ENCODE measurements at regions not wholly inside any gene's neighbourhood (a gene's known extent, or its start where the extent isn't known, plus 50 kb on each side); places are given as distances from the start of the nearest gene placed in this dataset.
"Not testable (repeated sequence)": the region's sequence is repeated elsewhere in the genome, so short reads cannot be mapped to it uniquely, and the experiment has no call there.

DNA sequence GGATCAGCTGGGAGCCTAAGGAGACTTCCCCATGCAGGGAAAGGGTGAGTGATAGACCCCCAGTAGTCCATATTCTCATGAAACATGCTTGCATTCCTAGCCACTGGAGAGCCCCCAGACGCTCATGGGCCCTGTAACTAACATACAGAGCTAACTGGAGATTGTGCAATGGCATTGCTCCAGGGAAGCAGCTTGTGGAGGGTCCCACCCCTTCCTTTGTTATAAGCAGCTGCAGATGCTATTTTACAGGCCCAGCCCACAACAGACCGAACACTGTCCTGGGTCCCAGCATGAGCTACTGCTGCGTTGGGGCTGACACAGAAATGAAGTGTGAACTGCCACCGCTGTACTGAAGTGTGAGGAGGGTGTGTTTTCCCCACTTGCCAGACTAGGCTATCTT, 1465.7 kb upstream of the DIAPH2 start:
- in situ Hi-C loops (cut with HindIII; ENCODE audit: low pct_ligation_motif_present, low pct_unique_long_range_greater_than_20kb, low sequenced_read_pairs): no loop called here
- DNase-seq: no peak

DNA sequence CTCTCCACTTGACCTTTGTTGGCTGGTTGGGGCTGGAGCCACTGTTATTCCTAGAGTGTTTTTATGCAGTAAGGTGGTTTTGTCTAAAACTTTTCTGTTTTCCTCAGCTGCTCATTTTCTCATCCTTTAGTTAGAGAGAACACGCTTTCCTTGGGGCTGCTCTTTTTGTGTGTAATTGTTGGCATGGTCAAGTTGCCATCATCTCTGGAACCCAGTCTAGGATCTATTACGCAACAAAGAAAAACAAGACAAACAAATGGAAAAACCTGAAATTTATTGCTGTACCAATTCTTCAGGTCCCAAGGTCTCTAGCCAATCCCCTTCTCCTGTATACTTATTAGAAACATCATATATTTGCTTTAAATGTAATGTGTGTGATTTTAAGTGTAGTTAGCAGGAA, 1436.3 kb upstream of the DIAPH2 start:
- no peak for DNase-seq
- in situ Hi-C loops (cut with HindIII; ENCODE audit: low pct_ligation_motif_present, low pct_unique_long_range_greater_than_20kb, low sequenced_read_pairs): no loop called here

DNA sequence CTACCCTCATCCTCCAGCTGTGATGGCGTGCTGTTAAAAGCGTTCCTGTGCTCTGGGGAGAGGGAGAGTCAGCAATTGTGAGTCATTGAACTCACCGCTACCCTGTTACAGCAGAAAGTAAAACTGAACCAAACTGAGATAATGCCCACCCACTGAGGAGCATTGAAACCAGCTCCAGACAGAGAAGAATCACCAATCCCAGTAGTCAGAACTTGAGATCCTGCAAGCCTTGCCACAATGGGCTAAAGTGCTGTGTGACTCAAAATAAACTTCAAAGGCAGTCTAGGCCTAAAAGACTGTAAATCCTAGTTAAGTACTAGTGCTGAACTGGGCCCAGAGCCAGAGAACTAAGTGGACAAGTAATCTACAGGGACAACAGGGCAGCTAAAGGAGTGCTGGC, 1394.2 kb upstream of the DIAPH2 start:
- DNase-seq: no peak

DNA sequence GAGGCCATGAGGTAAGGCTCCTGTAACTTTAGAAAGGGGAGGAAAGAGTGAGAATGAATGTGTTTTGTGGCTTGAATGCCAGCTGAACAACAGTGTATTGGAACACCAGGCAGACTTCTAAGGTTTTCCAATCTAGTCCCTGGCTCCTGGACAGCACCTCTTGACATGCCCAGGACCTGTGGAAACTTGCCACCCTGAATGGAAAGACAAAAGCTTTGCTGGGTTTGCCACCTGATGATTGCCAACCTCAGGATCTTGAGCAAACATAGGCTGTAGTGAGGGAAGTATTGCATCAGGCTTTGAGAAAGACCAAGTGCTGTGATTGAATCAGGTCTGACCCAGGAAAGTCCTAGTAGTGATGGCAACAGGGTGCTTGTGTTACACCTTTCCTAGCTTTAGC, 1393.1 kb upstream of the DIAPH2 start:
- in situ Hi-C loops (cut with HindIII; ENCODE audit: low pct_ligation_motif_present, low pct_unique_long_range_greater_than_20kb, low sequenced_read_pairs): no loop called here
- no peak for DNase-seq

More for the DNA sequence above, 1394.2 kb upstream of the DIAPH2 start:
- in situ Hi-C loops (cut with HindIII; ENCODE audit: low pct_ligation_motif_present, low pct_unique_long_range_greater_than_20kb, low sequenced_read_pairs): no loop called here

DNA sequence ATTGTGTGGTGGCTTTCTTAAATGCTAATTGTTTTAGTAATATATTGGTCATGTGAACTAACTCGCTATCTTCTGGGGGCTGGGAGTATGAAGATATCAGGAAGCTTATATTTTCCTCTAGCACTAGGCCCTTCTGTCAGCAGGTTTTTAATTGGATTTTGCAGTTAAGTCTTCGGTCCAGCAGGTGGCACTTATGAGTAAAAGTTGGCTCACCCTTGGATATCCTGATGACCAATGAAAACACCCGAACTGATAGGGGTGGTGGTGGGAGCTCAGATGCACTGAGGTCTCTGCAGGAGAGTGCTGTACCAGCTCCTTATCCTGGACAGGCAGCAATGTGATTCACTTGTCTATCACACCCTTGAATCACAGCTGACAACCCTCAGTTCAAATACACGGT, 1365.8 kb upstream of the DIAPH2 start:
- peak; percentile 26 for DNase-seq

DNA sequence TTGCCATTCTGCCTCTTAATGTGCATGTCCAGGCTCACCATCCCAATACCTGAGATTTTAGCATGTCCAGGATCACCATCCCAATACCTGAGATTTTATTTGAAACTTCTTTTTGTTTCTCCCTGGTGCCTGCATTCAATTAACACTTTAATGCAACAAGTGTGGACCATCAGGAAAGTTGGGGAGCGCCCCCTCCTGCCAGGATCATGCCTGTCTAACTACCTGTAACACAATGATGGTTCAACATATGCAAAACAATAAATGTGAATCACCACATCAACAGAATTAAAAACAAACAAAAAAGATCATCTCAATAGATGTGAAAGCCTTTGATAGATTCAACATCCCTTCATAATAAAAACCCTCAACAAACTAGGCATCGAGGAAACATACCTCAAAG, 1359.5 kb upstream of the DIAPH2 start:
- no peak for DNase-seq
- in situ Hi-C loops (cut with HindIII; ENCODE audit: low pct_ligation_motif_present, low pct_unique_long_range_greater_than_20kb, low sequenced_read_pairs): no loop called here

More for the DNA sequence above, 1365.8 kb upstream of the DIAPH2 start:
- in situ Hi-C loops (cut with HindIII; ENCODE audit: low pct_ligation_motif_present, low pct_unique_long_range_greater_than_20kb, low sequenced_read_pairs): no loop called here

DNA sequence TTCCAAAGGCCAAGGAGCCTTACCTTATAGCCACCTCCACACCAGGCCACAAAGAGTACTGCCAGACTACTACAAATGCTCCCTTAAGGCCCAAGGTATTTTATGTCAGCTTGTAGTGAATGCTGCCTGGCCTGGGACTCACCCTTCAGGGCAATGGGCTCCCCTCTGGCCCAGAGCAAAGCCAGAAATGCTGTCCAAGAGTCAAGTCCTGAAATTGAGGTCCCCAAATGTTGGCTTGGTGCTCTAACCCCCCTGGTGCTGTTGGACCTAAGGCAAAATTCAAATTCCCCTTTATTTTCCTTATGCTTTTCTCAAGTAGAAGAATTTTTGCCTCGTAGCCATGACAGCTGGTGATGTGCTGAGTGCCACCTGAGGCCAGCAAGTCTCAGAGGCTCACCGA, 1354.3 kb upstream of the DIAPH2 start:
- no peak for DNase-seq
- in situ Hi-C loops (cut with HindIII; ENCODE audit: low pct_ligation_motif_present, low pct_unique_long_range_greater_than_20kb, low sequenced_read_pairs): no loop called here

DNA sequence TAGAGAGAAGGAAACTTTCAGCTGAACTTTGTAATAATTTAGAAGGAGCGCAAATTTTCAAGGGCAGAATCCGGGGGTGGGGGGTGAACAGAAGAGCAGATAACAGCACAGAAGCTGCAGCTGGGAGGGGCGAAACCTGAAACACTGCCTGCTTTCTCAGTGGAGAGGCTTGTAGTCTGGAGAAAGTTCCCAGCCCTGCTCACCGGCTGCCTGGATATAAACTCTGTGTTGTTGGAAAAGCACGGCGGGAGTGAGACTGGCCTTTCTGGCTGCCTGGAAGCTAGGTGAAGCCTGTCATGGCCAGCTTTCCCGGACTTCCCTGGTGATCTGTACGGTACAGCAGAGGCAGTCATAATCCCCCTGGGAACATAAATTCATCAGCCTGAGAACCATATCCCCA, 1352.1 kb upstream of the DIAPH2 start:
- no peak for DNase-seq
- in situ Hi-C loops (cut with HindIII; ENCODE audit: low pct_ligation_motif_present, low pct_unique_long_range_greater_than_20kb, low sequenced_read_pairs): no loop called here

DNA sequence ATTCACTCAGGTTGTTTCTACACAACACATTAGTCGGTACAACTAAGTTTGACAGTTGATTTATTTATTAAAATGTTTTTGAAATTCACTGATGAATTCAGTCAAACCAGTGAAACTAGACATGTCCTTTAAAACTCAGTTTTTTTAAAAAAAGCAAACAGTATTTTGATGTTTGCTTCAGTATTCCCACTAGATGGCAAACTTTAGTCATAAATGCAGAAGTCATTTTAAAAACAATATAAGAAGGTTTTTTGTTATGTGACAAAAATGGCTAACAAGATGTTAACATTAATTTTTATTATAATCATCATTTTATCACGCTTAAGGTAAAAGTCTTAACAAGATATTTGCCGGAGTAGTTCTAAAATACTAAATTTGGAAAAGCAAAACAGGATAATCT, 1337.8 kb upstream of the DIAPH2 start:
- in situ Hi-C loops (cut with HindIII; ENCODE audit: low pct_ligation_motif_present, low pct_unique_long_range_greater_than_20kb, low sequenced_read_pairs): no loop called here
- DNase-seq: peak; percentile 0

DNA sequence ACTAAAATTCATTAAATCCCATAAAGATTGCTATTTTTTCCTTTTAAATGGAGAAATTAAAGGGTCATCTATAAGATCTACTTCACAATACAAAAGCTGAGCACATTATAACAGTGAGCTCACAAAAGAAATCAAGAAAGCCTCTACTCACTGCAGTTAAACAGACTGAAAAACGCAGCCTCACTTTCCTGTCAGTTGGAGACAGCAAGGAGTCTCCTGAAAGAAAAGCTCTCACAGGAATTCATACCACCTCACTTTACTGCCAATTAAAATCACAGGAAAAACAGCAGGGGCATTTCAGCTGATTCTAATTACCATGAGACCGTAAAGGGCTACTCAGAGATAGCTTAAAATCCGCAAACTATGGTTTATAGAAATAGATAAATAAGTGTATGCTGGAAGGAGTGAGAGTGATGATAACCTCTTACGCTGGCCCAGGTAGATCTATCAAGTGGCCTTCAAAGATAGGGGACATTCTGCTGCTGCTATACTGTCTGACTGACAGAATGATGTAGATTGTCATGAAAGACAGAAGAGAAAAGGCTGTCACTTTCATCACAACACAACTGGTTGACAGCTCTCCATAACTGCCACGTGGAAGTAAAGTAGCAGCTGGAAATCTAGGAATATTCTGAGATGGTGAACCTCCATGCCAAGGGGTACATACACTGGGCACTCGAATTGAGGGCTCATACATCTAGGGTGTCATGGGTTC, 1333.7 kb upstream of the DIAPH2 start:
- in situ Hi-C loops (cut with HindIII; ENCODE audit: low pct_ligation_motif_present, low pct_unique_long_range_greater_than_20kb, low sequenced_read_pairs): no loop called here
- no peak for DNase-seq

DNA sequence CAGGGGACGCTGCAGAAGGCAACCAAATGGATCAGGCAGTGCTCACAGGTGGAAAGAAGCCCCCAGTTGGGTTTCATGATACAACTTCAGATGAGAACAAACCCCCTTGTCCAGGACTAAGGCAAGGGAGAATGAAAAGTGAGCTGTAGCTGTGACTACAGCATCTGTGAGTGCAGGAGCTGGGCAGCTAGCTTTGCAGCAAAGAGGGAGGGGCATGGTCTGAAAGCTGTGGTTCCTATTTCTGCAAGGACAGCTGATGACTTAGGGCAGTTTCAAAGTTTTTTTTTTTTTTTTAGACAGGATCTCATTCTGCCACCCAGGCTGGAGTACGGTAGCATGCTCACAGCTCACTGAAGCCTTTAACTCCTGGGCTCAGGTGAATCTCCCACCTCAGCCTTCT, 1317.4 kb upstream of the DIAPH2 start:
- DNase-seq: no peak
- in situ Hi-C loops (cut with HindIII; ENCODE audit: low pct_ligation_motif_present, low pct_unique_long_range_greater_than_20kb, low sequenced_read_pairs): no loop called here

DNA sequence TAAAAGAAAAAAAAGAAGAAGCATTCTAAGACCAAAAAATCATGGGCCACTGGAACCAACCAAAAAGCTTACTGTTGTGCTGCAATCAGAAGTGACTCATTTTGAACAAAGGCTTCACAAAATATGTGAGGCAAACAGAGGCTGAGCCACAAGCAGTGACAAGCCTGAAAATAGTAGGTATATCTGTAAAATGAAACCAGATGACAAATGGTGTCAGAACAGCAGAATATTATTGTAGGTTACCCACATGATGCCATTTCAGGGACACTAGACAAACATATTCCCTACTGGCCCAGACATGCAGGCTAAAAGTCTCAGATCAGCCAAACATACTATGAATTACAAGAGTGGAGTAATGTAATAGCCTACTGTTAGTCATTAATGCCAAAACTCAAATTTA, 1301.8 kb upstream of the DIAPH2 start:
- no peak for DNase-seq
- in situ Hi-C loops (cut with HindIII; ENCODE audit: low pct_ligation_motif_present, low pct_unique_long_range_greater_than_20kb, low sequenced_read_pairs): no loop called here

DNA sequence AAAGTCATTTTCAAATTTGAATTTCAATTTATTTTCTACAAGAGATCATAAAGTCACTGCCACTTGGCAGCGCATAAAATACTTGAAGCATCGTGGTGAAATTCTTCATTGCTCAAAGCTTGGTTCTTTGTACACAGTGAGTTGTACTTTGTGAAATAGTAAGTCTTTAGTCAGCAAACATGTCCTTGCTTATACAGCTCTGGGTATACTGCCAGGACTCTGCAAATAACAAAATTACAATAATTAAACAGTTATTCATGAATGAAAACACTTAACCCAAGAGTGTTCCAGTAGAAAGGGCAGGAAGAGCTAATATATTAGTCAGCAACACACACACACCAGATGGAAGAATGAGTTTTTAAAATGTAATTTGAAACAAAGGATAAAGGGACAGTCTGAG, 1300.9 kb upstream of the DIAPH2 start:
- in situ Hi-C loops (cut with HindIII; ENCODE audit: low pct_ligation_motif_present, low pct_unique_long_range_greater_than_20kb, low sequenced_read_pairs): no loop called here
- no peak for DNase-seq

DNA sequence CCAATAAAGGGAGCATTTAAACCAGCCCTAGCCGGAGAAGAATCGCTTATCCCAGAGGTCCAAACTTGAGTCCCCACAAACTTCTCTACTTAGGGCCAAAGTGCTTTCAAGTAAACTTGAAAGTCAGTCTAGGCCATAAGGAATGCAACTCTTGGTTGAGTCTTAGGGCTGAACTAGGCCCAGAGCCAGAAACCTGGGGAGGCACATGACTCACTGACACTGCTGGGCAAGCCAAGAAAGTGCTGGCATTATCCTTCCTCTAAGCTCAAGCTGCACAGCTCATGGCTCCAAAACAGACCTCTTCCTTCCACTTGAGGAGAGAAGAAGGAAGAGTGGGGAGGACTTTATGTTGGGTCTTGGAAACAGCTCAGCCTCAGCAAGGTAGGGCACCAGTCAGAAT, 1257.3 kb upstream of the DIAPH2 start:
- in situ Hi-C loops (cut with HindIII; ENCODE audit: low pct_ligation_motif_present, low pct_unique_long_range_greater_than_20kb, low sequenced_read_pairs): no loop called here
- peak; percentile 28 for DNase-seq

DNA sequence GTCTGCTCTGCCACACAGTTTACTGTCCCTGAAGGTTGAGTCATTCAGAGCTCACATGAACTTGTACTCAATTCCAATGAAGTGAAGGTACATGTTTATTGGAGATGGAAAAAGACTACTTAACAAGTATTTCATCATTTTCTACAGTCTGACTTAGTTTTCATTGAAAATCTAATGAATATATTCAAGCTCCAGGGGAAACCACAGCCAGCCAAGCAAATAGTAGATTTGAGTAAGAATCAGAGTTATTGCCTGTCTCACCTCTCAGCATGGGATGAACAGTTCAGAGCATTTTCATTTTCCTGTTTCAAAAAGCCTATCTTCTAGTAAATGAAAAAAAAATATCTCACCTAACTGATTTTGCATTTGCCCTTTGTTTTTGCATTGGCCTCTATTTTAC, 1249.4 kb upstream of the DIAPH2 start:
- in situ Hi-C loops (cut with HindIII; ENCODE audit: low pct_ligation_motif_present, low pct_unique_long_range_greater_than_20kb, low sequenced_read_pairs): no loop called here
- DNase-seq: no peak

DNA sequence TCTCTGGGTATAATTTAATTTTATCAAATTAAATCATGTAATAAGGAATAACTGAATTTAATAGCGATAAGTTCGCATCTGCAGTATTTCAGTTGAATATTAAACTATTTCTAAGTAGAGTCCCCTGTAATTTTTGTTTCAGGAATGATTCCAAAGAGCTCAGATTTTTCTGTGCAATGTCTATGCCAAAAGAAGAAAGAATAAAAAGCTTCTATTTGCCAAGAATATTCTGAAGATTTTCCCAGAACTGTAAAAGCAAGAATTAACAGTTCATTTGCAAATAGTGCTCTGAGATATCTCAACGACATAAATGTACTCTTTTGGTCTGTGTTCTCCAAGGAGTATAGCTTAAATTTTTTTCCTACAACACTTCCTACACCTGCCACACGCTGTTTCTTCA, 1242.8 kb upstream of the DIAPH2 start:
- DNase-seq: no peak
- in situ Hi-C loops (cut with HindIII; ENCODE audit: low pct_ligation_motif_present, low pct_unique_long_range_greater_than_20kb, low sequenced_read_pairs): no loop called here

DNA sequence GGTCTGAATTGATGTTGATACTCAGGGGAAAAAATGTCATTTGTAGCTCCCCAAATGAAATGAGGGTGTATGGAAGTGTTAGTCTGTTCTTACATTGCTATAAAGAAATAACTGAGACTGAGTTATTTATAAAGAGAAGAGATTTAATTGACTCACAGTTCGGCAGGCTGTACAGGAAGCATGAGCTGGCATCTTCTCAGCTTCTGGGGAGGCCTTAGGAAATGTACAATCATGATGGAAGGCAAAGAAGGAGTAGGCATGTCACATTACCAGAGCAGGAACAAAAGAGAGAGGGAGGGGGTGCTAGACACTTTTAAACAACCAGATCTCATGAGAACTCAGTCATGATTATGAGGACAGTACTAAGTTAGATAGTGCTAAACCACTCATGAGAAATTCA, 1199.9 kb upstream of the DIAPH2 start:
- in situ Hi-C loops (cut with HindIII; ENCODE audit: low pct_ligation_motif_present, low pct_unique_long_range_greater_than_20kb, low sequenced_read_pairs): no loop called here

DNA sequence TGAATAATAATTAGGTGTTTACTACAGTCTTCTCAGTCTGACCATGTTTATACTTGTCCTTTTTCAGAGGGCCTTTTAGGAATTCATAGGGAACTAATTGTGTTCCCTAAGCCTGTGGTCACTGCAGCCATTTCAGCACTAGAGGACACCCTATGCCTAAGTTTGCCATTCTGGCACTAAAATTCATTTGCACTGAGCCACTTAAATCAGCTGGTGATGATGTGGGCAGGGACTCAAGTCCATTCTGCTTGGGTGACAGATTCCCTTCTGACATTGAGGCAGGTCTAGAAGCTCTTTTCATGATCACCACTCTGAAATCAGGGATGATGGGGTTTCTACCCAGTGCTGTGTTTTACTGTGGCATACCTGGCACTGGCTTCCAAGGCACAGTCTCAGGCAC, 1178.9 kb upstream of the DIAPH2 start:
- in situ Hi-C loops (cut with HindIII; ENCODE audit: low pct_ligation_motif_present, low pct_unique_long_range_greater_than_20kb, low sequenced_read_pairs): no loop called here
- DNase-seq: no peak

More for the DNA sequence above, 1199.9 kb upstream of the DIAPH2 start:
- no peak for DNase-seq

DNA sequence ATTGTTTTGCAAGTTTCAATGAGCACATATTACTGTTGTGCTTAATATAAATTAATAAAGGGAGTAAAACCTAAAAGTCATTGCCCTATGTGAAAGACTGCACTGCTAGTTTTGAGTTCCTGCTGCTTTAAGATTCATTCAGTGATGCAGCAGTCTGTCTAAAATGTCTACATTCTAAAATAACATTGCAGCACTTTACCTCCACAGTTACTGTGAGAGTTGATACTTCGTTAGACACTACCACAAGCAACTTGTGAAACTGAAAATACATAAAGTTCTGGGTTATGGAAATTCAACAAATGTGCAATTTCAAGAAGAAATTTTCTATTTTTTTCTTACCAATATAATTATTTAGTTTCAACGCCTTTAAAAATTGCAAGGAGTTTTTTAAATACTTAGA, 1175.2 kb upstream of the DIAPH2 start:
- in situ Hi-C loops (cut with HindIII; ENCODE audit: low pct_ligation_motif_present, low pct_unique_long_range_greater_than_20kb, low sequenced_read_pairs): no loop called here
- no peak for DNase-seq

DNA sequence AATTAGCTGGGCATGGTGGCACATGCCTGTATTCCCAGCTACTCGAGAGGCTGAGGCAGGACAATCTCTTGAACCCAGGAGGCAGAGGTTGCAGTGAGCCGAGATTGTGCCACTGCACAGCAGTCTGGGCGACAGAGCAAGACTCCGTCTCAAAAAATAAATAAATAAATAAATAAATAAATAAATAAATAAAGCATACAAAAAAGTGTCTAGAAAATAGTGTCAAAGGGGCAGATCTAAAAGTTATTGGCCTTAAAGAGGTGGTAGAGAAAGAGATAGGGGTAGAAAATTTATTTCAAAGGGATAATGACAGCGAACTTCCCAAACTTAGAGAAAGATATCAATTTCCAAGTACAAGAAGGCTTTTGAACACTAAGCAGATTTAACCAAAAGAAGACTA, 1160.6 kb upstream of the DIAPH2 start:
- DNase-seq; in situ Hi-C loops (cut with HindIII; ENCODE audit: low pct_ligation_motif_present, low pct_unique_long_range_greater_than_20kb, low sequenced_read_pairs): not testable (repeated sequence)

DNA sequence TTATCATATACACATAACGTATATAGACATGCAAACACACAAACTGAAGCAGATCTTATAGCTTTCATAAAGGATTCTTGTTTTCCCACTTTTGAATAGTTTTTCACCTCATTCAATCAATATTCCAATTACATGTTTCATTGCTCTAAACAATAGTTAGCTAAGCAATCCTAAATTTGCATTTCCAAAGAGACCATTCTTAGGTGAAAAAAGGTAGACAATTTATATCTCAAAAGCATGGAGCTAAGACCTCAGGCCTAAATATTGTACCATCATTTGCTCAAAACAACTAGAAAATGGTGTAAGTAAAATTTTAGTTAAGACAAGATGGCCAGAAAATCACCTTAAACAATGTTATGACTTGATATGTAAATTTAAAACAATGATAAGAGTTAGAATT, 1148.5 kb upstream of the DIAPH2 start:
- in situ Hi-C loops (cut with HindIII; ENCODE audit: low pct_ligation_motif_present, low pct_unique_long_range_greater_than_20kb, low sequenced_read_pairs): no loop called here
- no peak for DNase-seq

Measured in ACHN (cell line).